Endothelial cell of umbilical vein (primary cell): ENCODE measurements at regions not wholly inside any gene's neighbourhood (a gene's known extent, or its start where the extent isn't known, plus 50 kb on each side); places are given as distances from the start of the nearest gene placed in this dataset.

ENCODE experiments used
- BruUV-seq: library from RNA; stranded (reverse); fragments of 400-500 nt; replicated peaks from 2 replicates; lab custom pipeline; 2021; lab: Mats Ljungman, UMichigan
- CTCF ChIA-PET: fragments of 300-600, 350-600 bp; sonication (Branson Sonifier 250); formaldehyde crosslinking; loops from one replicate; lab custom pipeline; 2021; ENCODE audit warnings: antibody characterized with exemption, inconsistent platforms; lab: Charles Lee
- POLR2A ChIA-PET: fragments of 300-600, 350-600 bp; sonication (Branson Sonifier 250); formaldehyde crosslinking; loops from one replicate; lab custom pipeline; 2021; ENCODE audit warnings: antibody characterized with exemption, inconsistent platforms; lab: Charles Lee
- DNase-seq: peaks from one replicate; pipeline ENCODE4 v3.0.0-alpha.2; 2011; ENCODE audit warnings: low read depth, low spot score
- FAIRE-seq: peaks from 2 replicates; lab custom pipeline; 2011; peaks lifted over from hg19 to GRCh38; lab: Jason Lieb, UNC
- H2AFZ ChIP-seq: 2 replicates; pipeline ENCODE4 v1.6.0; 2012; ENCODE audit warnings: low read depth, low read length, control low read depth, inconsistent platforms
- H3K27ac ChIP-seq: 2 replicates; pipeline ENCODE4 v1.5.1; 2011; ENCODE audit warnings: low read depth, mild to moderate bottlenecking, control low read depth, low read length, moderate library complexity; ENCODE audit not compliant: insufficient read depth
- H3K27me3 ChIP-seq, 2 experiments: 2 replicates each; pipeline versions ENCODE4 v1.6.0 to v1.6.1; 2011; ENCODE audit warnings: low read length in 2 of 2, mixed read lengths in 1 of 2; ENCODE audit not compliant: control insufficient read depth in 2 of 2, insufficient read depth in 2 of 2
- H3K36me3 ChIP-seq, 2 experiments: 2 replicates in 1 of 2; 3 replicates in 1 of 2; pipeline ENCODE4 v1.5.1; 2011; ENCODE audit warnings: low read length in 2 of 2, mild to moderate bottlenecking in 1 of 2, moderate library complexity in 1 of 2; ENCODE audit not compliant: control insufficient read depth in 2 of 2, insufficient read depth in 2 of 2; ENCODE audit errors: extremely low read depth in 1 of 2
- H3K4me1 ChIP-seq: 3 replicates; pipeline ENCODE4 v1.5.1; 2011; ENCODE audit warnings: mild to moderate bottlenecking, low read length; ENCODE audit not compliant: control insufficient read depth, insufficient read depth; ENCODE audit errors: extremely low read depth
- H3K4me2 ChIP-seq: 2 replicates; pipeline ENCODE4 v1.6.1; 2011; ENCODE audit warnings: low read length, control low read depth, mixed read lengths; ENCODE audit not compliant: insufficient read depth
- H3K4me3 ChIP-seq, 3 experiments: fragments of 200-600 bp in 1 of 3; sonication (generic), shearing (Covaris generic) in 1 of 3; replicated peaks in 1 of 3; 2 replicates each; pipeline ENCODE4 v1.5.1; 2011 to 2016; ENCODE audit warnings: control low read depth in 3 of 3, low read length in 3 of 3, mild to moderate bottlenecking in 2 of 3, inconsistent platforms in 1 of 3, low read depth in 1 of 3, moderate library complexity in 1 of 3; ENCODE audit not compliant: insufficient read depth in 1 of 3
- H3K79me2 ChIP-seq: 2 replicates; pipeline ENCODE4 v1.6.0; 2012; ENCODE audit warnings: low read length, inconsistent platforms; ENCODE audit not compliant: control insufficient read depth, insufficient read depth
- H3K9ac ChIP-seq: replicated peaks from 2 replicates; pipeline ENCODE3; 2011; ENCODE audit warnings: low read length, control low read depth; ENCODE audit not compliant: insufficient read depth; ENCODE audit errors: extremely low read depth
- H3K9me1 ChIP-seq: replicated peaks from 3 replicates; pipeline ENCODE4 v1.6.0; 2011; ENCODE audit warnings: mild to moderate bottlenecking, low read length; ENCODE audit not compliant: control insufficient read depth, insufficient read depth; ENCODE audit errors: extremely low read depth
- H3K9me3 ChIP-seq: replicated peaks from 2 replicates; pipeline ENCODE4 v1.5.1; 2012; ENCODE audit warnings: low read length, inconsistent platforms; ENCODE audit not compliant: control insufficient read depth, insufficient read depth
- H4K20me1 ChIP-seq: replicated peaks from 2 replicates; pipeline ENCODE3; 2011; ENCODE audit warnings: mild to moderate bottlenecking, low read length; ENCODE audit not compliant: control insufficient read depth, insufficient read depth; ENCODE audit errors: extremely low read depth
- EZH2 ChIP-seq: IDR thresholded peaks from 2 replicates; pipeline ENCODE4 v1.6.1; 2012; ENCODE audit warnings: borderline replicate concordance, low read depth, mild to moderate bottlenecking, moderate library complexity, low read length, inconsistent platforms; ENCODE audit not compliant: severe bottlenecking
- FOS ChIP-seq: IDR thresholded peaks from 2 replicates; pipeline ENCODE4 v1.6.1; 2011; ENCODE audit warnings: mild to moderate bottlenecking, low read length, moderate library complexity, borderline replicate concordance; ENCODE audit not compliant: insufficient read depth
- GATA2 ChIP-seq: IDR thresholded peaks from 2 replicates; pipeline ENCODE4 v1.7.0; 2011; ENCODE audit warnings: low read depth, mild to moderate bottlenecking, moderate library complexity, mixed read lengths, low read length; ENCODE audit not compliant: insufficient read length, insufficient read depth
- JUN ChIP-seq: IDR thresholded peaks from 2 replicates; pipeline ENCODE4 v1.6.1; 2011; ENCODE audit warnings: borderline replicate concordance, low read depth; ENCODE audit not compliant: insufficient read length, insufficient read depth
- MAX ChIP-seq: IDR thresholded peaks from 2 replicates; pipeline ENCODE4 v1.6.1; 2011; ENCODE audit not compliant: insufficient read depth, insufficient read length
- MYC ChIP-seq: IDR thresholded peaks from one replicate; pipeline ENCODE4 v1.6.1; 2011; ENCODE audit warnings: mild to moderate bottlenecking, low read depth, low read length
- POLR2A ChIP-seq: IDR thresholded peaks from 2 replicates; pipeline ENCODE4 v1.6.1; 2012; ENCODE audit warnings: low read depth, mild to moderate bottlenecking, control low read depth, low read length
- POLR2AphosphoS5 ChIP-seq: IDR thresholded peaks from 2 replicates; pipeline ENCODE4 v1.6.1; 2012; ENCODE audit warnings: low read depth, mild to moderate bottlenecking, control low read depth, low read length, moderate library complexity; ENCODE audit not compliant: insufficient read depth
- dilution Hi-C: fragments of 300-500 bp; cut with MboI; formaldehyde crosslinking; loops from one replicate; pipeline ENCODE4 v1.15.0; 2019; ENCODE audit warnings: low sequenced_read_pairs; ENCODE audit not compliant: extremely low pct_ligation_motif_present
- intact Hi-C: fragments of 100-400 bp; cut with micrococcal nuclease; formaldehyde crosslinking; loops from one replicate; pipeline ENCODE4 v1.10.0; 2022
- TF ChIP-seq, protein P1 (sequence below), 2 donors: IDR thresholded peaks; 1 replicate in 1 of 2; 2 replicates in 1 of 2; pipeline ENCODE4 v1.5.1; 2011; ENCODE audit warnings: low read length in 2 of 2, mild to moderate bottlenecking in 2 of 2, moderate library complexity in 2 of 2, control low read depth in 1 of 2, inconsistent platforms in 1 of 2, low read depth in 1 of 2; ENCODE audit not compliant: insufficient read depth in 1 of 2; ENCODE audit errors: extremely low read depth in 1 of 2

GRCh38 chr1:234958066-234958705 lies 170.5 kb downstream of the TOMM20 start:
- no peaks in the 10 kb centered on the region for H3K36me3 ChIP-seq
- no peaks in the 10 kb centered on the region for H3K9me3 ChIP-seq
- ChIA-PET POLR2A (no interaction called here), CTCF (interaction anchor here (0.9 to 1.5 kb wide), 6 partner anchors 16 to 126 kb away, joined by 3 to 5 read pairs (median 4); no protein-coding TSS in a partner anchor)
- no peaks in the 10 kb centered on the region for H3K79me2 ChIP-seq
- dilution Hi-C loops (no loop called here), intact Hi-C loops (loop anchor here (10.0 kb wide), 1 partner anchor 787 kb away; no protein-coding TSS in a partner anchor)
- no TSS peak for BruUV-seq
- TF ChIP-seq, protein P1, sequence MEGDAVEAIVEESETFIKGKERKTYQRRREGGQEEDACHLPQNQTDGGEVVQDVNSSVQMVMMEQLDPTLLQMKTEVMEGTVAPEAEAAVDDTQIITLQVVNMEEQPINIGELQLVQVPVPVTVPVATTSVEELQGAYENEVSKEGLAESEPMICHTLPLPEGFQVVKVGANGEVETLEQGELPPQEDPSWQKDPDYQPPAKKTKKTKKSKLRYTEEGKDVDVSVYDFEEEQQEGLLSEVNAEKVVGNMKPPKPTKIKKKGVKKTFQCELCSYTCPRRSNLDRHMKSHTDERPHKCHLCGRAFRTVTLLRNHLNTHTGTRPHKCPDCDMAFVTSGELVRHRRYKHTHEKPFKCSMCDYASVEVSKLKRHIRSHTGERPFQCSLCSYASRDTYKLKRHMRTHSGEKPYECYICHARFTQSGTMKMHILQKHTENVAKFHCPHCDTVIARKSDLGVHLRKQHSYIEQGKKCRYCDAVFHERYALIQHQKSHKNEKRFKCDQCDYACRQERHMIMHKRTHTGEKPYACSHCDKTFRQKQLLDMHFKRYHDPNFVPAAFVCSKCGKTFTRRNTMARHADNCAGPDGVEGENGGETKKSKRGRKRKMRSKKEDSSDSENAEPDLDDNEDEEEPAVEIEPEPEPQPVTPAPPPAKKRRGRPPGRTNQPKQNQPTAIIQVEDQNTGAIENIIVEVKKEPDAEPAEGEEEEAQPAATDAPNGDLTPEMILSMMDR (IDR thresholded peaks at IDR 0.05; ENCODE audit: extremely low read depth in 1 of 2, insufficient read depth in 1 of 2, low read depth in 1 of 2, low read length in 2 of 2): no peak
- no peak for TF ChIP-seq FOS
- no peak for TF ChIP-seq EZH2
- TF ChIP-seq MAX: no peak
- no peak for TF ChIP-seq JUN
- no peak for TF ChIP-seq MYC
- TF ChIP-seq POLR2AphosphoS5: no peak
- TF ChIP-seq POLR2A: no peak
- TF ChIP-seq GATA2: no peak
- no peaks in the 10 kb centered on the region for H3K9me1 ChIP-seq
- DNase-seq (no peak), FAIRE-seq (no peak)
- H3K27me3 ChIP-seq: no peaks in the 10 kb centered on the region
- H3K4me3 ChIP-seq: no peak overlapping the region
- no peaks in the 10 kb centered on the region for H4K20me1 ChIP-seq
- H3K9ac ChIP-seq: no peak overlapping the region
- no peak overlapping the region for H3K4me2 ChIP-seq
- peaks cover 33% of the 10 kb centered on the region for H3K4me1 ChIP-seq
- H2AFZ ChIP-seq: no peak overlapping the region
- no peak overlapping the region for H3K27ac ChIP-seq
